AG09309 (cell line): ENCODE measurements at regions not wholly inside any gene's neighbourhood (a gene's known extent, or its start where the extent isn't known, plus 50 kb on each side); places are given as distances from the start of the nearest gene placed in this dataset.

Source experiments
- DNase-seq: peaks from one replicate; pipeline ENCODE4 v3.0.0-alpha.2; 2010; ENCODE audit warnings: low read depth
- H3K4me3 ChIP-seq: 2 replicates; pipeline ENCODE4 v1.5.1; 2011; ENCODE audit warnings: mild to moderate bottlenecking, low read depth, low read length, moderate library complexity; ENCODE audit not compliant: control insufficient read depth
- TF ChIP-seq, protein P1 (sequence below): IDR thresholded peaks from 2 replicates; pipeline ENCODE4 v1.5.1; 2011; ENCODE audit warnings: mild to moderate bottlenecking, low read depth, low read length, inconsistent platforms; ENCODE audit not compliant: insufficient read depth, control insufficient read depth; ENCODE audit errors: missing control alignments

DNA sequence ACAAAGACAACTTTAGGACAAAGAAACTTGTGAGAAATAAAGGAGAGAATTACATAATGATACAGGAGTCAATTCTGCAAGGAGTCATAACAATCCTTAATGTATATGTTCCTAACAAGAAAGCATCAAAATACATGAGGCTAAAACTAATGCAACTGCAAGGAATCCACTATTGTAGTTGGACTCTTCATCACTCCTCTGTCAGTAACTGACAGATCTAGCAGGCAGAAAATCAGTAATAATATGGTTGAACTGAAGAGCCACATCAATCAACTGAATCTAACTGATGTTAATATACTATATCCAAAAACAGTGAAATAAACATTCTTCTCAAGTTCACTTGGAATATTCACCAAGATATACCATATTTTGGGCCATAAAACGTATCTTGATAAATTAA, 1806.4 kb upstream of the CELF4 start:
- no peak overlapping the region for H3K4me3 ChIP-seq
- TF ChIP-seq, protein P1, sequence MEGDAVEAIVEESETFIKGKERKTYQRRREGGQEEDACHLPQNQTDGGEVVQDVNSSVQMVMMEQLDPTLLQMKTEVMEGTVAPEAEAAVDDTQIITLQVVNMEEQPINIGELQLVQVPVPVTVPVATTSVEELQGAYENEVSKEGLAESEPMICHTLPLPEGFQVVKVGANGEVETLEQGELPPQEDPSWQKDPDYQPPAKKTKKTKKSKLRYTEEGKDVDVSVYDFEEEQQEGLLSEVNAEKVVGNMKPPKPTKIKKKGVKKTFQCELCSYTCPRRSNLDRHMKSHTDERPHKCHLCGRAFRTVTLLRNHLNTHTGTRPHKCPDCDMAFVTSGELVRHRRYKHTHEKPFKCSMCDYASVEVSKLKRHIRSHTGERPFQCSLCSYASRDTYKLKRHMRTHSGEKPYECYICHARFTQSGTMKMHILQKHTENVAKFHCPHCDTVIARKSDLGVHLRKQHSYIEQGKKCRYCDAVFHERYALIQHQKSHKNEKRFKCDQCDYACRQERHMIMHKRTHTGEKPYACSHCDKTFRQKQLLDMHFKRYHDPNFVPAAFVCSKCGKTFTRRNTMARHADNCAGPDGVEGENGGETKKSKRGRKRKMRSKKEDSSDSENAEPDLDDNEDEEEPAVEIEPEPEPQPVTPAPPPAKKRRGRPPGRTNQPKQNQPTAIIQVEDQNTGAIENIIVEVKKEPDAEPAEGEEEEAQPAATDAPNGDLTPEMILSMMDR: no peak
- no peak for DNase-seq

DNA sequence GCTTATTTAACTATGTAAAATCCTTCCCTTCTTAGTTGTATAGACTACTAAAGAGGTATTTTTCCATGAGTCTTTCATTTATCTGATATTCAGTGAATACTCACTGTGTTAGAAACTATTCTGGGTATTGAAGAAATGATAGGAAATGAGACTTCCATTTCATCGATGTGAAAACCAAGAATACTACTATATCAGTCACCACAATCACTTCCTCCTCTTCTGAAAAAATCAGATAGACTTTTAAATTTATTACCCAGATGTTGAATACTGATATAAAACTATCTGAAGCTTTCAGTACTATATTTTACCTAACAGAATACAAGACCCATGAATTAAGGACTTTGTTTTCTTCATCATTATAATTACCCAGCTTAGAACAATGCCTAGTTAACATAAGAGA, 1801.1 kb upstream of the CELF4 start:
- DNase-seq: no peak

GRCh38 chr18:39365836-39366485, 1800.4 kb upstream of the CELF4 start:
- no peak for DNase-seq
- TF ChIP-seq, protein P1: no peak
- H3K4me3 ChIP-seq: no peak overlapping the region

More for the DNA sequence above, 1801.1 kb upstream of the CELF4 start:
- TF ChIP-seq, protein P1: no peak
- H3K4me3 ChIP-seq: no peak overlapping the region

DNA sequence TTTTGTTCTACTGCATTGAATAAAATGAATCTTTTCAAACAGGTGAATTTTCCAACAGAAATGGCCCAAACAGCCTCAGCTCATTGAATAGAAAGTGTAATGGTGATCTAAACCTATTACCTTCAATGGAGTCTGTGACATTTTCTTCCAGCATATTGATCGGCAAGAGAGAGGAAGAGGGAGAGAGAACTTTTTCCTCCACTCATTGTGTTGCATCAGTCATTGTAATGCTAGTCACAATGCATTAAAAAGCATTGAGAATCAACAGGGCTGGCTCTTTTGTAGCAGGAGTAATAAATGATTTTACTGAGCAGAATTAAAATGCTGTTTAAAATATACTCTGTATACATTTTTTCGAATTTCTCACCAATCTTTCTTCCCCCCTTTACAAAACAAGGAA, 1794.5 kb upstream of the CELF4 start:
- H3K4me3 ChIP-seq: no peak overlapping the region
- no peak for DNase-seq
- TF ChIP-seq, protein P1: no peak

DNA sequence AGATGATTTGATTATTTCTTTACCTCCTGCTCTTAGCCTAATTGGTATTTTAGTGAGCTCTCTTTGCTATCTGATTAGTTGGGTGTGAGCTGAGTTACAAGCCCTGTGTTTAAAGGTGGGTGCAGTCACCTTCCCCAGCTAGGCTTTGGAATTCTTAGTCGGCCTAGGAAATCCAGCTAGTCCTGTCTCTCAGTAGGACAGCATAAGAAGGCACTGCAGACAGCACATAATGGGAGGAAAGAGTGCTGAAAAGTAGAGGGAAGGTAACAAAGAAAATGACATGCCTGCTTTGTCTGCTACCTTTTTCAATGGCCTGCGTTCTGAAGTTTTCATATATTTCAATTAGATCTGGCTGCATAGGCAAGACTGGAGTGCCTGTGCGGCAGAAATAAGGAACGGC, 1794.0 kb upstream of the CELF4 start:
- DNase-seq: no peak
- TF ChIP-seq, protein P1: no peak
- no peak overlapping the region for H3K4me3 ChIP-seq

- DNase-seq: no peak
- TF ChIP-seq, protein P1: no peak
Measured at GRCh38 chr18:39350945-39351344, 1785.3 kb upstream of the CELF4 start.

More at GRCh38 chr18:39350945-39351344, 1785.3 kb upstream of the CELF4 start:
- H3K4me3 ChIP-seq: no peak overlapping the region
